DOHH2 (cell line): ENCODE measurements at regions not wholly inside any gene's neighbourhood (a gene's known extent, or its start where the extent isn't known, plus 50 kb on each side); places are given as distances from the start of the nearest gene placed in this dataset.
"Not testable (repeated sequence)": the region's sequence is repeated elsewhere in the genome, so short reads cannot be mapped to it uniquely, and the experiment has no call there.

ENCODE experiments used
- H3F3A ChIP-seq: fragments of 200-600 bp; sonication (generic), shearing (Covaris generic); 2 replicates; pipeline ENCODE4 v1.6.0; 2016; ENCODE audit warnings: antibody characterized with exemption, mild to moderate bottlenecking; ENCODE audit not compliant: control insufficient read depth, insufficient read depth
- H3K27ac ChIP-seq: fragments of 200-600 bp; sonication (generic); 2 replicates; pipeline ENCODE4 v1.5.1; 2014; ENCODE audit warnings: low read depth, mild to moderate bottlenecking, low read length, moderate library complexity
- H3K27me3 ChIP-seq: fragments of 200-600 bp; sonication (generic); 2 replicates; pipeline ENCODE4 v1.6.1; 2014; ENCODE audit warnings: mild to moderate bottlenecking, low read length, mixed read lengths; ENCODE audit not compliant: control insufficient read depth
- H3K36me3 ChIP-seq: fragments of 200-600 bp; sonication (generic); 2 replicates; pipeline ENCODE4 v1.6.1; 2014; ENCODE audit warnings: mild to moderate bottlenecking, low read length, moderate library complexity, mixed read lengths; ENCODE audit not compliant: control insufficient read depth
- H3K4me1 ChIP-seq: fragments of 200-600 bp; sonication (generic); 2 replicates; pipeline ENCODE4 v1.6.1; 2014; ENCODE audit warnings: mild to moderate bottlenecking, low read length, mixed read lengths; ENCODE audit not compliant: control insufficient read depth
- H3K4me2 ChIP-seq: fragments of 200-600 bp; sonication (generic); 2 replicates; pipeline ENCODE4 v1.6.0; 2014; ENCODE audit warnings: mild to moderate bottlenecking, low read length, moderate library complexity
- H3K4me3 ChIP-seq: fragments of 200-600 bp; sonication (generic); 2 replicates; pipeline ENCODE4 v1.5.1; 2014; ENCODE audit warnings: mild to moderate bottlenecking, low read length, mixed read lengths
- H3K79me2 ChIP-seq: fragments of 200-600 bp; sonication (generic); 2 replicates; pipeline ENCODE4 v1.6.1; 2014; ENCODE audit warnings: mild to moderate bottlenecking, low read length, mixed read lengths; ENCODE audit not compliant: control insufficient read depth
- H3K9me2 ChIP-seq: fragments of 200-600 bp; sonication (generic); replicated peaks from 2 replicates; pipeline ENCODE4 v1.6.1; 2014; ENCODE audit warnings: mild to moderate bottlenecking, low read length, mixed read lengths; ENCODE audit not compliant: control insufficient read depth
- H3K9me3 ChIP-seq: fragments of 200-600 bp; sonication (generic); 2 replicates; pipeline ENCODE4 v1.6.1; 2014; ENCODE audit warnings: antibody characterized with exemption, low read length, mixed read lengths; ENCODE audit not compliant: control insufficient read depth, insufficient read depth
- H4K20me1 ChIP-seq: fragments of 200-600 bp; sonication (generic); 2 replicates; pipeline ENCODE4 v1.6.0; 2014; ENCODE audit warnings: low read depth, mild to moderate bottlenecking, antibody characterized with exemption, low read length, moderate library complexity; ENCODE audit not compliant: control insufficient read depth, insufficient read depth
- CTCF ChIP-seq: fragments of 200-600 bp; sonication (generic); IDR thresholded peaks from one replicate; pipeline ENCODE4 v1.5.1; 2014; ENCODE audit warnings: antibody characterized with exemption, mild to moderate bottlenecking, low read depth, low read length; ENCODE audit not compliant: poor library complexity, severe bottlenecking
- EZH2phosphoT487 ChIP-seq: fragments of 200-600 bp; sonication (generic); IDR thresholded peaks from 2 replicates; pipeline ENCODE4 v1.6.1; 2017; ENCODE audit warnings: borderline replicate concordance, mild to moderate bottlenecking, antibody characterized with exemption, low read length, moderate library complexity, mixed read lengths

GRCh38 chr10:6984971-6985370 is 404.9 kb upstream of the PRKCQ start:
- no peaks in the 10 kb centered on the region for H3K4me1 ChIP-seq
- no peak overlapping the region for H3K4me3 ChIP-seq
- no peaks in the 10 kb centered on the region for H3K79me2 ChIP-seq
- TF ChIP-seq CTCF (no peak), EZH2phosphoT487 (no peak)
- H4K20me1 ChIP-seq = no peaks in the 10 kb centered on the region
- no peak overlapping the region for H3K4me2 ChIP-seq
- H3K9me2 ChIP-seq = no peaks in the 10 kb centered on the region
- H3F3A ChIP-seq = no peaks in the 10 kb centered on the region
- H3K9me3 ChIP-seq = no peaks in the 10 kb centered on the region
- no peak overlapping the region for H3K27ac ChIP-seq
- no peaks in the 10 kb centered on the region for H3K27me3 ChIP-seq
- no peaks in the 10 kb centered on the region for H3K36me3 ChIP-seq

- H3K9me2 ChIP-seq, H3F3A ChIP-seq, H4K20me1 ChIP-seq, H3K4me1 ChIP-seq, H3K79me2 ChIP-seq, H3K36me3 ChIP-seq, H3K9me3 ChIP-seq, H3K27me3 ChIP-seq, H3K27ac ChIP-seq, H3K4me3 ChIP-seq, H3K4me2 ChIP-seq: not testable (repeated sequence)
Observed at GRCh38 chr10:6984016-6984415, 403.9 kb upstream of the PRKCQ start.

- Histone ChIP-seq H3K27me3 (no peaks in the 10 kb centered on the region), H3K79me2 (no peaks in the 10 kb centered on the region), H3K36me3 (no peaks in the 10 kb centered on the region), H3K4me2 (no peak overlapping the region), H4K20me1 (no peaks in the 10 kb centered on the region), H3K9me2 (no peaks in the 10 kb centered on the region), H3K27ac (no peak overlapping the region), H3F3A (no peaks in the 10 kb centered on the region), H3K4me3 (no peak overlapping the region), H3K4me1 (no peaks in the 10 kb centered on the region), H3K9me3 (no peaks in the 10 kb centered on the region)
- TF ChIP-seq CTCF = no peak
- TF ChIP-seq EZH2phosphoT487 = no peak
Observed at GRCh38 chr10:6980353-6980752, 400.3 kb upstream of the PRKCQ start.

GRCh38 chr10:6979371-6979770 is 399.3 kb upstream of the PRKCQ start:
- Histone ChIP-seq H3K27ac (no peak overlapping the region), H3K36me3 (no peaks in the 10 kb centered on the region), H3K9me2 (no peaks in the 10 kb centered on the region), H4K20me1 (no peaks in the 10 kb centered on the region), H3K9me3 (no peaks in the 10 kb centered on the region), H3K4me1 (no peaks in the 10 kb centered on the region), H3K79me2 (no peaks in the 10 kb centered on the region), H3F3A (no peaks in the 10 kb centered on the region), H3K4me3 (no peak overlapping the region), H3K4me2 (no peak overlapping the region), H3K27me3 (0 out of 2 replicates have a peak, but pooled peaks cover 4% of the 10 kb centered on the region)
- TF ChIP-seq EZH2phosphoT487 (no peak), CTCF (no peak)
